ENCODE measurements at regions not wholly inside any gene's neighbourhood (a gene's known extent, or its start where the extent isn't known, plus 50 kb on each side); places are given as distances from the start of the nearest gene placed in this dataset.
A peak's percentile ranks its signal among the peaks of the same experiment; 100 is the strongest.

DNA sequence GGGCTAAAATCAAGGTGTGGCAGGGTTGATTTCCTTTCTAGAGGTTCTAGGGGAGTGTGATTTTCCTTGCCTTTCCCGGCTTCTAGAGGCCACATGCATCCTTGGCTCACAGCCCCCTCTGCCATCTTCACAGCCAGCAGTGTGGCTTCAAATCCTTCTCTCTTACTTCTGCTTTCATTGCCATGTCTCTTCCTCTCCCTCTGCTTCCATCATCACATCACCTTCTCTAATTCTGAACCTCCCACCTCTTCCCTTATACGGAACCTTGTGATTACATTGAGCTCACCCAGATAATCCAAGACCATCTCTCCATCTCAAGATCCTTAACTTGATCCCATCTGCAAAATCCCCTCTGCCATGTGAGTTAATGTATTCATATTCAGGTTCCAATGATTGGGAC lies 56.2 kb upstream of the RMDN2 start:
- DNase-seq: no peak

DNA sequence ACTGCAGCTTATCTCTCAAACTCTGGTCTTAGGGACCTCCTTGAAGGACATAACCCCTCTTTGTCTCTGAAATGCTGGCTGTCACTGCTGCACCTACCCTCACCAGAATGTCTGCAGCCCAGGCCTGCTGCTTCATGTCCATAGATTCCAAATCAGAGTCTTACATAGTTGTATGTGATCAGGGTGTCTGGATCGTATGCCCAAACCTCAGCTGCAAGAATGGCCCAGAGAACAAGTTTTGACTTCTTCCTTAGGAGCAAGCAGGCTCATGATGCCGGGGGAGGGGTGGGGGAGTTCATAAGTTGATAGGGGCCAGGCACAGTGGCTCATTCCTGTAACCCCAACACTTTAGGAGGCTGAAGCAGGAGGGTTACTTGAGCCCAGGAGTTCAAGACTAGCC lies 55.8 kb upstream of the RMDN2 start:
- DNase-seq: no peak

DNA sequence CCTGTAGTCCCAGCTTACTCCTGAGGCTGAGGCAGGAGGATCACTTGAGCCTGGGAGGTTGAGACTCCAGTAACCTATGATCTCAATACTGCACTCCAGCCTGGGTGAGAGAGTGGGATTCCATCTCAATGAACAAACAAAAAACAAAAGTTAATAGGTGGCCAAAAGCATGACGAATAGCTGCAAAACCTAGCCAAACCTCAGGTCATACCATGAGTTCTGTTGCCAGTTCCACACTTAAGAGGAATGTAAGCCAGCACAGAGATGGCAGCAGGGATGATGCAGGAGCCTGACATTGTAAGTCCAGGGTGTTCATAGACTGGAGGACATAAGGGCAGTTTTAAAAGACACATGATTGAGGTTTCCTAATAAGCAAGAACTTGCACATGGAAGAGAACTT lies 55.3 kb upstream of the RMDN2 start:
- no peak for DNase-seq

DNA sequence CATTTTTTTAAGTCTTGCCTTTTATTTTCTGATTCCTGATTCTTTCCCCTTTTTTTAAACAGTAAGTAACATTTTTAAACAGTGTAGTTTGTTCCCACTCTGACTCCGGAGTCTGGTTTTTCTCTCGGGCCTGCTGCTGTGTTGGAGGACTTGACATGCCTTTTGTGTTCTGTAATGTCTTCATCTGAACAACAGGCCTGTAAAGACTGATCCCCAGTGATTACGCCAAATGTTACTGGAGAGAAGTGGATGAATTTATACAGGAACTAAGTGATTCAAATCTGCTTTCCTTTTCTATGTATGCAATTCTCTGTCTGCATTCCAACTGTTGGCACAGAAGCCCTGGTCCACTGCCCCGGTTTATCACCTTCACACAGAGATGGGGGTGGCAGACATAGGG lies 54.3 kb upstream of the RMDN2 start:
- DNase-seq: no peak

DNA sequence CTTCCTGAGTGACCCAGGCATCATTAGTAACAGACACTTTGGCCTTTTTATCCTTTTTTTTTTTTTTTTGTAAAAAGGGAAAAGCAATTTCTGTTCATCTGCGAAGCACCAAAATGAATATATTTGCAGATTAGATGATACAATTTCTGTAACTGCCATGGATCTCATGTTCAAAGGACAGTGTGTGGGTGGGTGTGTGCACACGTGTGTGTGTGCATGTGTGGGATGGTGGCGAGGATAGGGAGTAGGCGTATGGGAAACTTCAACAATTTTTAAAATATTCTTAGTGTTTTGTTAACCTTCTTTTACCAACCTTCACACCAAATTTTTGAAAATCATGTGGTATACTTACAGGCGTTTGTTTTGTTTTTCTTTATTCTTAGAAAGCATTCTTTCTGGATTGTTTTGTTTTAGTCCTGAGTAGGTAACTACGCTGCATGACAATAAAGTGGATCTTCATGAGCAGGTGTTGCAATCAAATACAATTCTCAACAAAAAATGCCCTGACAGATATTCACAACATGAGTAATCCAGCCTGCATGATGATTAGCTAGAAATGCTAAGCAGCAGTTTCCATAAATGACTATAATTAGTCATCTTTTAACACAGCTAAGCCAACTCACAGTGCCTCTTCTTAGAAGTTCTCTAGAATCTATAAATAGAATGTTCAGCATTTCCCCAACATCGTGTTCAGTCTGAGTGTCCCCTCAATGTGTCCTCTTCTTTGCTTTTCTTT lies 53.5 kb upstream of the RMDN2 start:
- DNase-seq: peak; percentile 45

GRCh38 chr2:37872192-37872750 lies 52.8 kb upstream of the RMDN2 start:
- no peak for DNase-seq

GRCh38 chr2:37873229-37873628 lies 51.9 kb upstream of the RMDN2 start:
- no peak for DNase-seq

GRCh38 chr2:37873749-37874330 lies 51.2 kb upstream of the RMDN2 start:
- DNase-seq: no peak

GRCh38 chr2:37874470-37874869 lies 50.6 kb upstream of the RMDN2 start:
- DNase-seq: no peak
